GM19324 (cell line): ENCODE measurements at regions not wholly inside any gene's neighbourhood (a gene's known extent, or its start where the extent isn't known, plus 50 kb on each side); places are given as distances from the start of the nearest gene placed in this dataset.
"Not testable (repeated sequence)": the region's sequence is repeated elsewhere in the genome, so short reads cannot be mapped to it uniquely, and the experiment has no call there.

ENCODE experiments used
- ATAC-seq: cut with Tn5 transposase; IDR thresholded peaks from one replicate; pipeline ENCODE4 v1.9.1; 2021; ENCODE audit warnings: mild to moderate bottlenecking, moderate library complexity; ENCODE audit not compliant: unreplicated experiment, low FRiP score

GRCh38 chr14:89575386-89576061 lies 158.5 kb upstream of the FOXN3 start:
- ATAC-seq: no peak

- no peak for ATAC-seq
Measured at GRCh38 chr14:89574420-89574819, 157.4 kb upstream of the FOXN3 start.

GRCh38 chr14:89573399-89573657 lies 156.3 kb upstream of the FOXN3 start:
- no peak for ATAC-seq

GRCh38 chr14:89572596-89573398 lies 155.8 kb upstream of the FOXN3 start:
- no peak for ATAC-seq

GRCh38 chr14:89571491-89571890 lies 154.5 kb upstream of the FOXN3 start:
- ATAC-seq: no peak

- ATAC-seq: no peak
Measured at GRCh38 chr14:89566644-89567415, 149.8 kb upstream of the FOXN3 start.

GRCh38 chr14:89566180-89566579 lies 149.1 kb upstream of the FOXN3 start:
- ATAC-seq: no peak

- no peak for ATAC-seq
Measured at GRCh38 chr14:89565607-89566006, 148.6 kb upstream of the FOXN3 start.

- ATAC-seq: no peak
Measured at GRCh38 chr14:89564989-89565388, 148.0 kb upstream of the FOXN3 start.

- no peak for ATAC-seq
Measured at GRCh38 chr14:89564286-89564957, 147.4 kb upstream of the FOXN3 start.

GRCh38 chr14:89563471-89563870 lies 146.4 kb upstream of the FOXN3 start:
- ATAC-seq: no peak

GRCh38 chr14:89551955-89552354 lies 134.9 kb upstream of the FOXN3 start:
- ATAC-seq: no peak

- ATAC-seq: no peak
Measured at GRCh38 chr14:89551432-89551831, 134.4 kb upstream of the FOXN3 start.

GRCh38 chr14:89550821-89551220 lies 133.8 kb upstream of the FOXN3 start:
- no peak for ATAC-seq

- ATAC-seq: no peak
Measured at GRCh38 chr14:89549381-89550125, 132.5 kb upstream of the FOXN3 start.

GRCh38 chr14:89547047-89547446 lies 130.0 kb upstream of the FOXN3 start:
- not testable (repeated sequence) for ATAC-seq

GRCh38 chr14:89544636-89545301 lies 127.7 kb upstream of the FOXN3 start:
- no peak for ATAC-seq

GRCh38 chr14:89543425-89543790 lies 126.4 kb upstream of the FOXN3 start:
- no peak for ATAC-seq

GRCh38 chr14:89542786-89543424 lies 125.9 kb upstream of the FOXN3 start:
- no peak for ATAC-seq
